ENCODE measurements at regions not wholly inside any gene's neighbourhood (a gene's known extent, or its start where the extent isn't known, plus 50 kb on each side); places are given as distances from the start of the nearest gene placed in this dataset.

DNA sequence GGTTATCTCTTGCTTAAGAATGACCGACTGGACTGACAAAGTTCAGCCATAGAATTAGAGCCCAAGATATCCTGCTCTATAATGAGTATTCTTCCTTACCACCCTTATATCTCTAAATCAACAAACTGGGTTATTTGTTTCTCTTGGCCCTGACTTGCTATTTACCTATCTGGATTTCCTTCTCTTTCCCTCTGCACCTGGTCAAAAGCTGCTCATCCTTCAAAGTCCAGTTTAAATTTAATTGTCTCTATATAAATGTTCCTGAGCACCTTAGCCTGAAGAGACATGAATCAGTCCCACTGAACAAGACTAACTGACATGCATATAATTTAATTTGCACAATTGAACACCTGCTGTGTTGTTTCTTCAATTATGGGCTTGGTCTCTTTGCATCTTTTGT, 127.1 kb upstream of the KCNJ15 start:
- Histone ChIP-seq H3K4me1 (ENCODE audit: control insufficient read depth, insufficient read depth, low read length, poor library complexity, severe bottlenecking) (no peaks in the 10 kb centered on the region), H3K4me3 (ENCODE audit: extremely low read depth, insufficient read depth, low read length, poor library complexity, severe bottlenecking) (no peak overlapping the region), H3K27ac (ENCODE audit: low read depth, low read length, severe bottlenecking) (no peak overlapping the region), H3K9me3 (ENCODE audit: control insufficient read depth, low read length) (no peaks in the 10 kb centered on the region), H3K36me3 (ENCODE audit: control insufficient read depth, insufficient read depth, low read length) (no peaks in the 10 kb centered on the region)
- 80 to 100% methylated on average over 1 of the region's 1 CpG for WGBS, 2 experiments (ENCODE audit: insufficient coverage in 2 of 2)

DNA sequence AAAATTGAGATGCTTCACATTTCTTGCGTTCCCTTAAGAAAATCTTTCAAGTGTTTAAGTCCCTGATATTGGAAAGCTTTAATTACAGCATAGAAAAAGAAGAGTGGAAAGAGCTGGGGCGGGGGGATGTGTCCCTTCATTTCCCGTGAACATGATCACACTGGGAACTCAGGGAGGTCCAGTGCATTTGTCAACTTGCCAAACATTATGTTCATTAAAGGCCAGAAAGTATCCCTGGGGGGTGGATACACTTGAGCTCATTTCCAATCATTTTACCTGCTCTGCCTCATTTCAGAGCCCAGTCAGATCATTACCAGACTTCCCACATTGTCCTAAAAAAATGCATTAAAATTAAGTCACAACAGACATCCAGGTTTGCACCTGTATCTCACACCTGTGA, 123.6 kb upstream of the KCNJ15 start:
- no peak overlapping the region for H3K27ac ChIP-seq (ENCODE audit: low read depth, low read length, severe bottlenecking)
- H3K4me1 ChIP-seq (ENCODE audit: control insufficient read depth, insufficient read depth, low read length, poor library complexity, severe bottlenecking) = no peaks in the 10 kb centered on the region
- WGBS, 2 experiments (ENCODE audit: insufficient coverage in 2 of 2) = 81 to 96% methylated on average over 2 to 3 of the region's 3 CpGs
- no peaks in the 10 kb centered on the region for H3K36me3 ChIP-seq (ENCODE audit: control insufficient read depth, insufficient read depth, low read length)
- no peaks in the 10 kb centered on the region for H3K9me3 ChIP-seq (ENCODE audit: control insufficient read depth, low read length)
- no peak overlapping the region for H3K4me3 ChIP-seq (ENCODE audit: extremely low read depth, insufficient read depth, low read length, poor library complexity, severe bottlenecking)

DNA sequence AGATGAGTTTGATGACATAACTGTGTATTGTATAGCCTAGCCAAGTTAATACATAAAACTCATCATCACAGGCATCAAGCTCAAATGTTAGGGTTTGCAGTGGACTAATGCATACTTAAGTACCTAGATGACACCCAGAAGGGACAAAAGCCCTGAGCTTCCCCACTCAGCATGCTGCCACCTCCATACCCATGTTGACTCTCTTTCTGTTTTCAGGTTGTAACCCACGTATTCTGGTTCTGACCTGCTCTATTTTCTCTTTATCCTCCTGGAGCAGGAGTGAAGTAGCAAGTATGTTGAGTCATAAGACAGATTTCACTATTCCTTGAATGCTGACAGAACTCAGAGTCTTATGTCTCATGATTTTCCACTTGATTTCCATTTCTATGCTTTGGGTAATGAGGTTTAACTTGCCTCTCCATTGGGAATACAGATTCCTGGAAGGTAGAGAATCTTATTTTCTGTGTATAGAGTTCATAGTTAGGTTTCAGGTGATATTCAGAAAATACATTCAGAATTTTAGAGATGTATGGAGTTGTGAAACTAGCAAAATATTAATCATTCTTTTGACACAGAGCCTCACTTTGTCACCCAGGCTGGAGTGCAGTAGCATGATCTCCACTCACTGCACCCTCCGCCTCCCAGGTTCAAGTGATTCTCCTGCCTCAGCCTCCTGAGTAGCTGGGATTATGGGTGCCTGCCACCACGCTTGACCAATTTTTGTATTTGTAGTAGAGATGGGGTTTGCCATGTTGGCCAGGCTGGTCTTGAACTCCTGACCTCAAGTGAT, 122.5 kb upstream of the KCNJ15 start:
- H3K4me1 ChIP-seq (ENCODE audit: control insufficient read depth, insufficient read depth, low read length, poor library complexity, severe bottlenecking) = no peaks in the 10 kb centered on the region
- no peak overlapping the region for H3K27ac ChIP-seq (ENCODE audit: low read depth, low read length, severe bottlenecking)
- no peaks in the 10 kb centered on the region for H3K36me3 ChIP-seq (ENCODE audit: control insufficient read depth, insufficient read depth, low read length)
- WGBS, 2 experiments (ENCODE audit: insufficient coverage in 2 of 2) = 100% methylated on average over 1 of the region's 3 CpGs; no CpG with 5 or more reads in 1 of the 2 experiments
- no peak overlapping the region for H3K4me3 ChIP-seq (ENCODE audit: extremely low read depth, insufficient read depth, low read length, poor library complexity, severe bottlenecking)
- H3K9me3 ChIP-seq (ENCODE audit: control insufficient read depth, low read length) = no peaks in the 10 kb centered on the region

DNA sequence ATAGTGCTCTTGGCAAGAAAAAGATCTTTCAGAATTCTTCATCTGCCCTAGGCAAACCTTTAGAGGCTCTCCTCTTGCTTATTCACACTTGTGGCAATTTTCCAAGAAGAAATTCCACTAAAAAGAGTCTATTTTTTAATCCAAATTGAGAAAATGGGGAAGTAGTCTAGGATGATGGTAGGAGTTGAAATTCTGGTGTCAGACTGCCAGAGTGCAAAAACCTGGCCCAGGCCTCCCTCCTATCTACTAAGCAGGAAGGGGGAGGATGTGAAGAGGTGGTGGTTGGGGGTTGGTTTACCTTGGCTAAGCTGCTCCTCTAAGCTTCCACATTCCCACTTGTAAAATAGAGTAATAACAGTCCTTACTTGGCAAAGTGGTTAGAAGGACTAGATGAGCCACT, 120.6 kb upstream of the KCNJ15 start:
- H3K27ac ChIP-seq (ENCODE audit: low read depth, low read length, severe bottlenecking) = no peak overlapping the region
- no peaks in the 10 kb centered on the region for H3K4me1 ChIP-seq (ENCODE audit: control insufficient read depth, insufficient read depth, low read length, poor library complexity, severe bottlenecking)
- no peak overlapping the region for H3K4me3 ChIP-seq (ENCODE audit: extremely low read depth, insufficient read depth, low read length, poor library complexity, severe bottlenecking)
- H3K9me3 ChIP-seq (ENCODE audit: control insufficient read depth, low read length) = no peaks in the 10 kb centered on the region
- no peaks in the 10 kb centered on the region for H3K36me3 ChIP-seq (ENCODE audit: control insufficient read depth, insufficient read depth, low read length)

DNA sequence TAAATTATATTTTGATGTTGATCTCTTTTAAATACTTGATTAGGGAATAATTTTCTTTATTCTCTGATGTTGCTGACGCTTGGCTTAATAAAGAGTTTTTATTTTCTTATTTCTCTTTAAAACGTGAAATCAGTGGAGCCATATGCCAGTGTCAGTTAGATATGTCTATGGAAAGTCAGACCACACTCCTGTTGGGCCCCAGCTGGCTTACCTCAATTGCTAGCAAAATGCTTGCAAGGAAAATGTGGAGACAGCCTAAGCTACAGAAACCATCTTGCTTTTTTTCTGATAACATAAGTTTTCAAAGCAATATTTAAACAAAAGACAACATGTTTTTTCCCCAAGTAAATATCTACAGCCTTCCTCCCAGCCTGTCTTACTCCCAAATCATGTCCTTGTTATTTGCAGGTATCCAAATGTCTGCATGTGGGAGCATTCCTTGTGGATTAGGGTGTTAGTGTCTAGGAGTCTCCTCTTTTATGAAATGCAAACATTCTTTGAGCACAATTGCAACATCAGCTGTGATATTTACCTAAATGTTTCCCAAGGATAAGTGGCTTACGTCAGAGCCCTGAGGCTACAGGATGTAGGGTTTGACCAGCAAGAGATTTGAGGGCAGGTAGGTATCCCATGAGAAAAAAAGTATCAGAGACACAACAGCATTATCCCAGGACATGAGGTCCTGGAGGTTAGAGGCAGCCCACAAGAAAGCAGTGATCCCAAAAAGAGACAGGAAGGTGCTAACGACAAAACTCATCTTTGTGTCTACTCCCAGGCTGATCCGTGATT, 117.2 kb upstream of the KCNJ15 start:
- H3K4me3 ChIP-seq (ENCODE audit: extremely low read depth, insufficient read depth, low read length, poor library complexity, severe bottlenecking) = no peak overlapping the region
- H3K27ac ChIP-seq (ENCODE audit: low read depth, low read length, severe bottlenecking) = no peak overlapping the region
- no peaks in the 10 kb centered on the region for H3K4me1 ChIP-seq (ENCODE audit: control insufficient read depth, insufficient read depth, low read length, poor library complexity, severe bottlenecking)
- 85 to 87% methylated on average over 2 to 4 of the region's 5 CpGs for WGBS, 2 experiments (ENCODE audit: insufficient coverage in 2 of 2)
- H3K9me3 ChIP-seq (ENCODE audit: control insufficient read depth, low read length) = no peaks in the 10 kb centered on the region
- no peaks in the 10 kb centered on the region for H3K36me3 ChIP-seq (ENCODE audit: control insufficient read depth, insufficient read depth, low read length)

DNA sequence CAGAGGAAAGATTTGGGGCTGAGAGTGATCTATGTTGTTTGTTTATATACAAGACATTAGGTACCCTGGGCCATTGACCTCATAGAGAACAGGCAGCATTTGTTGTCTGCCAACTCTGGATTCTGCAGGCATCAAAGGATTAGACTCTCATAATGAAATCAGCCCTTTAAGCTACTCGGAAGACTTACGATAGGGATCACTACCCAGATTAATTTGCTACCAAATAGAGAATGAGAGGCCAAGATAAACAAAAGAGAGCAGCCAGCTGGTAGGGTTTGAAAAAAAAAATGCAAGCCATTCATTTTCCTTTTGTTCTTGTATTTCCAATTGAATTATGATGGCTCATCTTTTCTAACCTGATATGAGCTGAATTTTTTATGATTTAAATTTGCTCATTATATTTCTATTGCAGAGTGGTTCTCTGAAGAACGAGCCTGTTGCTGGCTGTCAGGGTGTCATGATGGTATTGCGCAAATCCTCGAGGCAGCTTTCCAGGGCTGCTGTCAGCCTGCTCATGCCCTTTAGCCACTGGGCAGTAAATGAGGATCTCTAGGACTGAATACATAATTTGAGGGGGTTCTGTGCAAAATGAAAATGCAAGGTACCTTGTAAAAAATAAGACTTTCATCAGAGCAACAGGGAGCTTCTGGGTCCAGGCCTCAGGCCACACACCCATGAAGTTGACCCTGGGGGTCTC, 116.4 kb upstream of the KCNJ15 start:
- WGBS, 2 experiments (ENCODE audit: insufficient coverage in 2 of 2) = 91 to 100% methylated on average over 2 to 4 of the region's 5 CpGs
- Histone ChIP-seq H3K4me3 (ENCODE audit: extremely low read depth, insufficient read depth, low read length, poor library complexity, severe bottlenecking) (no peak overlapping the region), H3K9me3 (ENCODE audit: control insufficient read depth, low read length) (no peaks in the 10 kb centered on the region), H3K4me1 (ENCODE audit: control insufficient read depth, insufficient read depth, low read length, poor library complexity, severe bottlenecking) (no peaks in the 10 kb centered on the region), H3K36me3 (ENCODE audit: control insufficient read depth, insufficient read depth, low read length) (no peaks in the 10 kb centered on the region), H3K27ac (ENCODE audit: low read depth, low read length, severe bottlenecking) (no peak overlapping the region)

DNA sequence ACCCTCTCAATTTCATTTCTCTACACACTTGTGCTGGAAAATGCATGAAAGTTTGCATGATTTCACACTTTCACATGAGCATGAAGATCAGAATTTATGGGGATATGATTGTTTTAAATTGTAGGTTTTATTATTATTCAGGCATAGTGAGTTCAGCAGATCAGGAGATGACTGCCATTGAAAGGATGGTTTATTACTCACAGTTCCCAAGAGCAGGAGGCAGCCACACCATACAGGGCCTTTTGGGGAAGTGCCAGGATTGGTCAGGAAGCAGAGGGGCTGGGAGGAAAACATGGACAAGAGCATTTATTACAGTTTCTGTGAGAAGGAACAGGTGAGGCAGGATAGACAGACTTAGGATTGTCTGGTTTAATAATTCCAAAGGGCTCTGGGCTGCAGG, 114.6 kb upstream of the KCNJ15 start:
- no peaks in the 10 kb centered on the region for H3K4me1 ChIP-seq (ENCODE audit: control insufficient read depth, insufficient read depth, low read length, poor library complexity, severe bottlenecking)
- H3K9me3 ChIP-seq (ENCODE audit: control insufficient read depth, low read length) = no peaks in the 10 kb centered on the region
- no peak overlapping the region for H3K27ac ChIP-seq (ENCODE audit: low read depth, low read length, severe bottlenecking)
- H3K36me3 ChIP-seq (ENCODE audit: control insufficient read depth, insufficient read depth, low read length) = no peaks in the 10 kb centered on the region
- no peak overlapping the region for H3K4me3 ChIP-seq (ENCODE audit: extremely low read depth, insufficient read depth, low read length, poor library complexity, severe bottlenecking)

DNA sequence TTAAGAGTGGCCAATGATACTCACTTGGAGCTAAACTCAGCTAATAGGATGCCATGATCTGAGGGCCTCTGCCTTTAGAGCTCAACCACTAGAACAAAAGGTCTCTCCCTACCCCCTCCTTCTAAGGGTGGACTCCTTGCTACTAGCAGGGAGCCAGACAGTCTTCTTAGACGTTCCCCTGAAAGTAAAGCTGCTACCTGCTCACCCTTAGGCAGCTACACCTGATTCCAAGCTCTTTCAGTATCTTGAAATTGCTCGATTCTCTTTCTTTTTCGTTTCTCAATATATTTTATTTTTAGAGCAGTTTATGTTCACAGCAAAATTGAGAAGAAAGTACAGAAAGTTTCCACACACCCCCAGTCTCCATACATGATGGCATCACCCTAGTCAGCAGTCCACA, 112.6 kb upstream of the KCNJ15 start:
- H3K4me1 ChIP-seq (ENCODE audit: control insufficient read depth, insufficient read depth, low read length, poor library complexity, severe bottlenecking) = peaks cover 11% of the 10 kb centered on the region
- H3K4me3 ChIP-seq (ENCODE audit: extremely low read depth, insufficient read depth, low read length, poor library complexity, severe bottlenecking) = no peak overlapping the region
- H3K9me3 ChIP-seq (ENCODE audit: control insufficient read depth, low read length) = no peaks in the 10 kb centered on the region
- WGBS, 2 experiments (ENCODE audit: insufficient coverage in 2 of 2) = 64 to 80% methylated on average over 1 of the region's 3 CpGs
- H3K27ac ChIP-seq (ENCODE audit: low read depth, low read length, severe bottlenecking) = no peak overlapping the region
- H3K36me3 ChIP-seq (ENCODE audit: control insufficient read depth, insufficient read depth, low read length) = no peaks in the 10 kb centered on the region

DNA sequence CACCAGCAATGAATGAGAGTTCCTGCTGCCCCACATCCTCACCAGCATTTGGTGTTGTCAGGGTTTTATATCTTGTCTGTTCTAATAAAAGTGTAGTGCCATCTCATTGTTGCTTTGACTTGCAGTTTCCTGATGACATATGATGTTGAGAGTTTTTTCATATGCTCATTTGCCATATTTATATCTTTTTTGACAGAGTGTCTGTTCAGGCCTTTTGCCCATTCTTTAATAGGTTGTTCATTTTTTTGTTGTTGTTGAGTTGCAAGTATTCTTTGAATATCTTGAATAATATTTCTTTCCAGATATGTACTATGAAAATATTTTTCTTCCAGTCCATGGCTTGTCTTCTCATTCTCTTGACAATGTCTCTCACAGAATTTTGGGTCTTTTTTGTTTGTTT, 111.7 kb upstream of the KCNJ15 start:
- Histone ChIP-seq H3K4me3 (ENCODE audit: extremely low read depth, insufficient read depth, low read length, poor library complexity, severe bottlenecking) (no peak overlapping the region), H3K27ac (ENCODE audit: low read depth, low read length, severe bottlenecking) (no peak overlapping the region), H3K4me1 (ENCODE audit: control insufficient read depth, insufficient read depth, low read length, poor library complexity, severe bottlenecking) (peaks cover 11% of the 10 kb centered on the region), H3K9me3 (ENCODE audit: control insufficient read depth, low read length) (no peaks in the 10 kb centered on the region), H3K36me3 (ENCODE audit: control insufficient read depth, insufficient read depth, low read length) (no peaks in the 10 kb centered on the region)

DNA sequence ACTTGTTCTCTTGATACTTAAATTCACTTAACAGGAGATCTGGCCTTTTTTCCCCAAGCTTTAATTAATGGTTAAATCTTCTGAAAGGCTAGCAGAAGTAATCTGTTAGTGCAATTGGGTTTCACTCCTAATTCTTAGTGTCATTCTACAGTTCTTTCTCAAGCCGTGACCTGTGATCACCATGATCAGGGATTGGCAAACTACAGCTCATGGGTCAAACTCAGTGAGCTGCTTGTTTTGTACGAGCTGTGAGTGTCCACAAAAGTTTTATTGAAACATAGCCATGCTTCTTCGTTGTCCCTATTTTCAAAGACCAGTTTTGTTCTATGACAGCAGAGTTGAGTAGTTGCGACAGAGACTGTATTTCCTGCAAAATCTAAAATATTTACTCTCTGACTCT, 109.4 kb upstream of the KCNJ15 start:
- Histone ChIP-seq H3K36me3 (ENCODE audit: control insufficient read depth, insufficient read depth, low read length) (no peaks in the 10 kb centered on the region), H3K4me3 (ENCODE audit: extremely low read depth, insufficient read depth, low read length, poor library complexity, severe bottlenecking) (no peak overlapping the region), H3K4me1 (ENCODE audit: control insufficient read depth, insufficient read depth, low read length, poor library complexity, severe bottlenecking) (peaks cover 17% of the 10 kb centered on the region), H3K27ac (ENCODE audit: low read depth, low read length, severe bottlenecking) (no peak overlapping the region), H3K9me3 (ENCODE audit: control insufficient read depth, low read length) (no peaks in the 10 kb centered on the region)
- WGBS, 2 experiments (ENCODE audit: insufficient coverage in 2 of 2) = 96 to 100% methylated on average over 1 to 3 of the region's 4 CpGs

DNA sequence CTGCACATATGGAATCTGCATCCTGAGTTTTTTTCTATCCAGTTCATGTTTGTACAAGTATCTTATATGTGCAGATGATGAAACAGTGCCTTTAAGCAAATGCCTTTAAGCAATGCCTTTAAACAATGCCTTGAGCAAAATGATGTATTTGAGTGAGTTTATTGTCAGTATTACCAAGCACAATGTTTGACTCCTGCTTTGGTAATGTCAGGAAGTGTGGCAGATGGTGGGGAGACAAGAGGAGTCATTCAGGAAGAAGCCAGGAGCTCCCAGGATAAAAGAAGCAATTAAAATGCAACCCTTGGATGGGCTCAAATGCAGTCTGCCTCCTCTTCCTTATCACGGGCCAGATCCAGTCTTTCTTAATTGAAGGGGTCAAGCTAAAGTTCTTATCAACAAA, 108.7 kb upstream of the KCNJ15 start:
- no peaks in the 10 kb centered on the region for H3K36me3 ChIP-seq (ENCODE audit: control insufficient read depth, insufficient read depth, low read length)
- H3K9me3 ChIP-seq (ENCODE audit: control insufficient read depth, low read length) = no peaks in the 10 kb centered on the region
- no peak overlapping the region for H3K4me3 ChIP-seq (ENCODE audit: extremely low read depth, insufficient read depth, low read length, poor library complexity, severe bottlenecking)
- peak overlapping the region; percentile 42 for H3K27ac ChIP-seq (ENCODE audit: low read depth, low read length, severe bottlenecking)
- 71% methylated on average over 1 of the region's 1 CpG; no CpG with 5 or more reads in 1 of the 2 experiments for WGBS, 2 experiments (ENCODE audit: insufficient coverage in 2 of 2)
- peaks cover 17% of the 10 kb centered on the region for H3K4me1 ChIP-seq (ENCODE audit: control insufficient read depth, insufficient read depth, low read length, poor library complexity, severe bottlenecking)
